ENCODE measurements at regions not wholly inside any gene's neighbourhood (a gene's known extent, or its start where the extent isn't known, plus 50 kb on each side); places are given as distances from the start of the nearest gene placed in this dataset.
"Not testable (repeated sequence)": the region's sequence is repeated elsewhere in the genome, so short reads cannot be mapped to it uniquely, and the experiment has no call there.

DNA sequence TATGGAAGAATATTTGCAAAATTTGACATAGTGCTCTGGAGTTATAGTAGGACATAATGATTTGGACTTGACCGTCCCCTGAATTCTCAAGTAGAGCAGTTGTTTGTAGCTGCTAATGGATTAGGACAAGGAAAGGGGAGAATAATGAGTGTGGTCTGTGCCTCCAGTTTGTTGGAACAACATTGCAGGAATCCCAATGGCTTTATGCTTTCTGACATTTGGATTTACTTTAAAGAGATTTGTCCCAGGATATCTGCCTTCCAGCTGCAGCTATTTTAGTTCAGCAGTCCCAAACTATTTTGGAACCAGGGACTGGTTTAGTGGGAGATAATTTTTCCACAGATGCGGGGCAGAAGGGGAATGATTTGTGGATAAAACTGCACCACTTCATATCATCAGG is 648.2 kb downstream of the SLCO4C1 start:
- no peaks in the 10 kb centered on the region for H3K36me3 Mint-ChIP-seq (ENCODE audit: insufficient read depth, unreplicated experiment)
- TF ChIP-seq, protein P1, sequence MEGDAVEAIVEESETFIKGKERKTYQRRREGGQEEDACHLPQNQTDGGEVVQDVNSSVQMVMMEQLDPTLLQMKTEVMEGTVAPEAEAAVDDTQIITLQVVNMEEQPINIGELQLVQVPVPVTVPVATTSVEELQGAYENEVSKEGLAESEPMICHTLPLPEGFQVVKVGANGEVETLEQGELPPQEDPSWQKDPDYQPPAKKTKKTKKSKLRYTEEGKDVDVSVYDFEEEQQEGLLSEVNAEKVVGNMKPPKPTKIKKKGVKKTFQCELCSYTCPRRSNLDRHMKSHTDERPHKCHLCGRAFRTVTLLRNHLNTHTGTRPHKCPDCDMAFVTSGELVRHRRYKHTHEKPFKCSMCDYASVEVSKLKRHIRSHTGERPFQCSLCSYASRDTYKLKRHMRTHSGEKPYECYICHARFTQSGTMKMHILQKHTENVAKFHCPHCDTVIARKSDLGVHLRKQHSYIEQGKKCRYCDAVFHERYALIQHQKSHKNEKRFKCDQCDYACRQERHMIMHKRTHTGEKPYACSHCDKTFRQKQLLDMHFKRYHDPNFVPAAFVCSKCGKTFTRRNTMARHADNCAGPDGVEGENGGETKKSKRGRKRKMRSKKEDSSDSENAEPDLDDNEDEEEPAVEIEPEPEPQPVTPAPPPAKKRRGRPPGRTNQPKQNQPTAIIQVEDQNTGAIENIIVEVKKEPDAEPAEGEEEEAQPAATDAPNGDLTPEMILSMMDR (IDR thresholded peaks at IDR 0.05; ENCODE audit: insufficient read depth in 1 of 2, low read depth in 1 of 2, low read length in 1 of 2, severe bottlenecking in 1 of 2, unreplicated experiment in 1 of 2) = no peak
- no peak overlapping the region for H3K4me3 ChIP-seq (ENCODE audit: low read depth, low read length)
- no peaks in the 10 kb centered on the region for H3K27me3 Mint-ChIP-seq (ENCODE audit: insufficient read depth, unreplicated experiment)
- H3K27ac Mint-ChIP-seq (ENCODE audit: unreplicated experiment) = no peak overlapping the region
- DNase-seq = no peak
- H3K27me3 ChIP-seq (replicated peaks; ENCODE audit: control insufficient read depth, insufficient read depth, low read length) = no peaks in the 10 kb centered on the region
- no peaks in the 10 kb centered on the region for H3K36me3 ChIP-seq (ENCODE audit: control insufficient read depth, insufficient read depth, low read length)
- no peaks in the 10 kb centered on the region for H3K9me3 Mint-ChIP-seq (ENCODE audit: unreplicated experiment)
- POLR2A ChIA-PET = no interaction called here
- H3K9me3 ChIP-seq = no peaks in the 10 kb centered on the region; the same call in 1 of the 2 replicates
- H3K4me3 Mint-ChIP-seq (ENCODE audit: unreplicated experiment) = no peak overlapping the region
- BruUV-seq (replicated peaks) = no TSS peak
- intact Hi-C loops (cut with micrococcal nuclease; ENCODE audit: unreplicated experiment) = no loop called here
- CTCF ChIA-PET = no interaction called here
- H3K4me1 Mint-ChIP-seq (ENCODE audit: low read depth, unreplicated experiment) = peaks cover 13% of the 10 kb centered on the region
- peaks cover 12% of the 10 kb centered on the region for H3K4me1 ChIP-seq

DNA sequence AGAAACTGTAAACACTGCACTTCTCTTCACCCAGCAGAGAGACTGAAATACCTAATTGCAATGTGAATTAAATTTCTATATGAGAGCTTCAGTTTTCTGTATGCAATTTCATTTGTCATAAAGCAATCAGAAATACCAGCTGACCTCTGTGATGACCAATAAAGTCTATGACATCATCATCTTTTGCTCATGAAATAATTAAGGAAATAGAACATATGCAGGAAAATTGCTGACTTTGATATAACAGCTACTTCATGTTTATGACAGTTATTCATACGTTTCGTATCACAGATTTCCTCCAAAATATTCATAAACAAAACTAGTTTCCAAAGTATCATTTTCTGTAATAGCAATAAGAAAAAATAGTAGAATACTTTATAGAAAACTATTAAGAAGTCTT is 652.3 kb downstream of the SLCO4C1 start:
- Mint-ChIP-seq H3K4me3 (ENCODE audit: unreplicated experiment) (no peak overlapping the region), H3K9me3 (ENCODE audit: unreplicated experiment) (no peaks in the 10 kb centered on the region), H3K27me3 (ENCODE audit: insufficient read depth, unreplicated experiment) (no peaks in the 10 kb centered on the region), H3K4me1 (ENCODE audit: low read depth, unreplicated experiment) (peaks cover 6% of the 10 kb centered on the region), H3K27ac (ENCODE audit: unreplicated experiment) (no peak overlapping the region), H3K36me3 (ENCODE audit: insufficient read depth, unreplicated experiment) (no peaks in the 10 kb centered on the region)
- ChIA-PET POLR2A (no interaction called here), CTCF (no interaction called here)
- no TSS peak for BruUV-seq (replicated peaks)
- DNase-seq = no peak
- TF ChIP-seq, protein P1 (IDR thresholded peaks at IDR 0.05; ENCODE audit: insufficient read depth in 1 of 2, low read depth in 1 of 2, low read length in 1 of 2, severe bottlenecking in 1 of 2, unreplicated experiment in 1 of 2) = no peak
- Histone ChIP-seq H3K36me3 (ENCODE audit: control insufficient read depth, insufficient read depth, low read length) (no peaks in the 10 kb centered on the region), H3K4me3 (ENCODE audit: low read depth, low read length) (no peak overlapping the region), H3K27me3 (replicated peaks; ENCODE audit: control insufficient read depth, insufficient read depth, low read length) (no peaks in the 10 kb centered on the region), H3K4me1 (no peaks in the 10 kb centered on the region), H3K9me3 (no peaks in the 10 kb centered on the region; the same call in 1 of the 2 replicates)
- intact Hi-C loops (cut with micrococcal nuclease; ENCODE audit: unreplicated experiment) = no loop called here

DNA sequence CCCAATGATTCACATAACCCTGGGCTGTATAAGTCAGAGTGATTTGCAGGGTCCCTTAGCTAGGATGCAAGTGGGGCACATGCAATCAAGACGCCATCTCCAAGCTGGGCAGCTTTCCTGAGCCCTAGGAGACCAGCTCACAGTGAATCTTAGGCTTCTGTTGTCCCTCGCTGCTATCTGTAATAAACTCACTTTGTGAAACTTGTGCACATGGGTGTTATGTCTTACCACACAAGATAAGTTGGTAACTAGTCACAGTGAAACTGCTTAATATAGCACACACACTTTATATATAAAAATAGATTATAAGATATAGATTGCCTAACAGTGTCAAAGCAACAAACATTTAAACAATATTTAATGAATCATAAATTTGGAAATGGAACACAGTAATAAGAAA is 658.5 kb downstream of the SLCO4C1 start:
- no peak overlapping the region for H3K27ac Mint-ChIP-seq (ENCODE audit: unreplicated experiment)
- intact Hi-C loops (cut with micrococcal nuclease; ENCODE audit: unreplicated experiment) = no loop called here
- POLR2A ChIA-PET = no interaction called here

DNA sequence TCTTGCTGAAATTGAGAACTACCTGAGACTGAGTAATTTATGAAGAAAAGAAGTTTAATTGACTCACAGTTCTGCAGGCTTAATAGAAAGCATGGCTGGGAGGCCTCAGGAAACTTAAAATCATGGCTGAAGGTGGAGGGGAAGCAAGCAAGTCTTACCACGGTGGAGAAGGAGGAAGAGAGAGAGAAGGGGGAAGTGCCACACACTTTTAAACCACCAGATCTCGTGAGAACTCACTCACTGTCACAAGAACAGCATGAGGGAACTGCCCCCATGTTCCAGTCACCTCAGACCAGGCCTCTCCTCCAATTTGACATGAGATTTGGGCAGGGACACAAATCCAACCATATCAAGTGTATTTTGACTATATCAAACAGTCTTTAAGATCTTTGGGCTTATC is 668.3 kb downstream of the SLCO4C1 start:
- POLR2A ChIA-PET; H3K27ac Mint-ChIP-seq (ENCODE audit: unreplicated experiment); CTCF ChIA-PET: not testable (repeated sequence)

More for the DNA sequence above, 658.5 kb downstream of the SLCO4C1 start:
- Mint-ChIP-seq H3K4me1 (ENCODE audit: low read depth, unreplicated experiment) (no peaks in the 10 kb centered on the region), H3K36me3 (ENCODE audit: insufficient read depth, unreplicated experiment) (no peaks in the 10 kb centered on the region), H3K9me3 (ENCODE audit: unreplicated experiment) (peaks cover 26% of the 10 kb centered on the region), H3K27me3 (ENCODE audit: insufficient read depth, unreplicated experiment) (no peaks in the 10 kb centered on the region), H3K4me3 (ENCODE audit: unreplicated experiment) (no peak overlapping the region)
- no peak for DNase-seq
- TF ChIP-seq, protein P1 (IDR thresholded peaks at IDR 0.05; ENCODE audit: insufficient read depth in 1 of 2, low read depth in 1 of 2, low read length in 1 of 2, severe bottlenecking in 1 of 2, unreplicated experiment in 1 of 2) = no peak
- H3K36me3 ChIP-seq (ENCODE audit: control insufficient read depth, insufficient read depth, low read length) = no peaks in the 10 kb centered on the region
- no peaks in the 10 kb centered on the region; the same call in 1 of the 2 replicates for H3K9me3 ChIP-seq
- BruUV-seq (replicated peaks) = no TSS peak
- no peak overlapping the region for H3K4me3 ChIP-seq (ENCODE audit: low read depth, low read length)
- CTCF ChIA-PET = no interaction called here
- H3K4me1 ChIP-seq = no peaks in the 10 kb centered on the region
- no peaks in the 10 kb centered on the region for H3K27me3 ChIP-seq (replicated peaks; ENCODE audit: control insufficient read depth, insufficient read depth, low read length)

More for the DNA sequence above, 668.3 kb downstream of the SLCO4C1 start:
- intact Hi-C loops (cut with micrococcal nuclease; ENCODE audit: unreplicated experiment); H3K4me1 ChIP-seq; H3K4me3 ChIP-seq (ENCODE audit: low read depth, low read length); H3K27me3 ChIP-seq (replicated peaks; ENCODE audit: control insufficient read depth, insufficient read depth, low read length); H3K27me3 Mint-ChIP-seq (ENCODE audit: insufficient read depth, unreplicated experiment); H3K36me3 ChIP-seq (ENCODE audit: control insufficient read depth, insufficient read depth, low read length); H3K36me3 Mint-ChIP-seq (ENCODE audit: insufficient read depth, unreplicated experiment); BruUV-seq (replicated peaks); H3K4me3 Mint-ChIP-seq (ENCODE audit: unreplicated experiment); H3K4me1 Mint-ChIP-seq (ENCODE audit: low read depth, unreplicated experiment); DNase-seq; H3K9me3 ChIP-seq: not testable (repeated sequence)
- peaks cover 29% of the 10 kb centered on the region for H3K9me3 Mint-ChIP-seq (ENCODE audit: unreplicated experiment)
